Breast epithelium (tissue), 4 donors: ENCODE measurements at regions not wholly inside any gene's neighbourhood (a gene's known extent, or its start where the extent isn't known, plus 50 kb on each side); places are given as distances from the start of the nearest gene placed in this dataset.
"Not testable (repeated sequence)": the region's sequence is repeated elsewhere in the genome, so short reads cannot be mapped to it uniquely, and the experiment has no call there.

Experiments
- DNase-seq, 2 donors: peaks; one replicate each; pipeline ENCODE4 v3.0.0-alpha.2; 2019; ENCODE audit warnings: low spot score in 2 of 2
- H3K27ac ChIP-seq, 2 donors: fragments of 200-600 bp; sonication (generic) in 1 of 2; one replicate each; pipeline ENCODE4 v1.5.1; 2016 to 2019; ENCODE audit warnings: mild to moderate bottlenecking in 1 of 2
- H3K27me3 ChIP-seq, 2 donors: fragments of 200-600 bp; sonication (generic) in 1 of 2; one replicate each; pipeline versions ENCODE4 v1.5.1 to v1.6.0; 2017 to 2019; ENCODE audit warnings: control low read depth in 1 of 2, mild to moderate bottlenecking in 1 of 2
- H3K36me3 ChIP-seq: fragments of 200-600 bp; one replicate; pipeline ENCODE4 v1.5.1; 2019
- H3K4me1 ChIP-seq, 2 donors: fragments of 200-600 bp; sonication (generic); one replicate each; pipeline ENCODE4 v1.5.1; 2016 to 2019; ENCODE audit warnings: control low read depth in 1 of 2
- H3K4me3 ChIP-seq, 3 donors: fragments of 200-600 bp; sonication (generic); 1 replicate in 2 of 3; 2 replicates in 1 of 3; pipeline ENCODE4 v1.5.1; 2016 to 2019; ENCODE audit warnings: mild to moderate bottlenecking in 3 of 3, moderate library complexity in 2 of 3
- H3K9me3 ChIP-seq, 2 donors: fragments of 200-600 bp; sonication (generic) in 1 of 2; one replicate each; pipeline ENCODE4 v1.5.1; 2016 to 2019; ENCODE audit warnings: control low read depth in 1 of 2
- intact Hi-C: fragments of 100-400 bp; cut with DNase I; formaldehyde crosslinking; loops from one replicate; pipeline ENCODE4 v1.15.1; 2023; ENCODE audit warnings: low total_unique reads

DNA sequence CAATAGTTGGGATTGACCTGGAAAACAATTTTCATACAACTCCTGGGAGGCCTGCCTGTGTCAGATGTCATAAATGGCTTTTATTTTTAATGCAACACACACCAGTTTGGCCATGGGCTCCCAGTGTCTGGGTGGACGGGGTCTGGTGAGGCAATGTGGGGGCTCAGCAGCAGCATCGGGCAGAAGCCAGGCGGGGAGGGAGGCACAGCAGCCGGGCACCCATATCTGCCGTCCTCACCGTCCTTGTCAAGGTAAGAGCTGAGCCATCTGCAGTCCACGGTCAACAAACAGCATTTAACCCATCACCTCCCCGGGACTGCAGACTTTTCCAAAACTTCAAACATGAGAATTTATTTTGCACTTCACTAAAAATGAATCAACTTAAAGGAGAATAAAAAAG lies 154.0 kb upstream of the ZNF469 start:
- H3K9me3 ChIP-seq, H3K36me3 ChIP-seq, H3K27me3 ChIP-seq, H3K4me1 ChIP-seq, DNase-seq, H3K27ac ChIP-seq, intact Hi-C loops, H3K4me3 ChIP-seq: not testable (repeated sequence)

- H3K4me1 ChIP-seq, H3K27ac ChIP-seq, H3K27me3 ChIP-seq, H3K9me3 ChIP-seq, intact Hi-C loops, DNase-seq, H3K4me3 ChIP-seq, H3K36me3 ChIP-seq: not testable (repeated sequence)
Observed at GRCh38 chr16:88229710-88230109, 153.0 kb upstream of the ZNF469 start.

DNA sequence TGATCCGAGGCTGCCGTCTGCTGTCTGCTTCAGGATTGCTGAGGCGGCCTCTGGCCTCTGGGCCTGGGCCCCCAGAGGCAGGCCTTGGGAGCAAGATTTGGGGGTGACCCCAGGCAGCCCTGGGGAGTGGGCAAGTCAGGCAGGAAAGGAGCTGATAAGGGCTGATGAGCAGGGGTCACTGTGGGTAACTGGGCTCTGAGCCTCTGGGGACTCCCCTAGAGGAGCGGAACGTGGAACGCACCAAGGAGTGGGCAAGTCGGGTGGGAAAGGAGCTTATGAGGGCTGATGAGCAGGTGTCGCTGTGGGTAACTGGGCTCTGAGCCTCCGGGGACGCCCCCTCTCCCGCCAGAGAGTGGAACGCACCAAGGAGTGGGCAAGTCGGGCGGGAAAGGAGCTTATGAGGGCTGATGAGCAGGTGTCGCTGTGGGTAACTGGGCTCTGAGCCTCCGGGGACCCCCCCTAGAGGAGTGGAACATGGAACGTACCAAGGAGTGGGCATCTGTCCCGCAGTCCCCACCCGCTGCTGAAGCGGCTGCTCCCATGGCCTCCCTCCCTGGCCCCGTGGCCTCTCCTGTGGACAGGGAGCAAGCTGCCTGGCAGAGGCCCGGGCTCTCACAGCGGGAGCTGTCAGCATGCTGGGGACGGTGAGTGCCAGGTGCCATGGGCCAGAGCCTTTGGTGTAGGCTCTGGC lies 152.3 kb upstream of the ZNF469 start:
- H3K27ac ChIP-seq, H3K4me3 ChIP-seq, H3K9me3 ChIP-seq, intact Hi-C loops, H3K27me3 ChIP-seq, DNase-seq, H3K4me1 ChIP-seq, H3K36me3 ChIP-seq: not testable (repeated sequence)

DNA sequence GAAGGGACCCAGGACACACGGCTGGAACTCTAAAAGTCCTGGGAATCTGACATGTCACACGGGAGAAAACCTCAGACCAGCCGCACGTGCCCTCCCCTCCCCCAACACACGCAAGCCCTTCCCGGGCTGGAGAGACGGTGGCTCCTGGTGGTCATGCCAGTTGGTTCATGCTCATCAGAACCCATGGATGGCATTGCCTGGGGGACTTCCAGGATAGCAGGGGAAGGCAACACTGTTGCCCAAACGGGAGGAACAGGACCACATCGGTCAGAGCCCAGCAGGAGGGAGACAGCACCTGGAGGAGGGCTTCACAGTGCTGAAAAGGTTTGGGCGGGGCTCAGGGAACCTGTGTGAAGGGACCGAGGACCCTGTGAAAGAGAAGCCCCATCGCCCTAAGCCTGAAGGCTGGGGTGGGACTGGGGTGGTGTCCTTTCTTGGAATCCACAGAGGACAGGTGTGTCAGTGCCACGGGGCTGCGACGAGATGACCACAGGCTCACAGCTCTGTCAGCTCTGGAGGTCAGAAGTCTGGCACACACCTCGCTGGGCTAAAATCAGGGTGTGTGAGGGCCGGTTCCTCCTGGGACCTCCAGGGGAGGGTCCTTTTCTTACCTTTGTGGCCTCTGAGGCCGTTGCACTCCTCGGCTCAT lies 151.7 kb upstream of the ZNF469 start:
- intact Hi-C loops, H3K4me1 ChIP-seq, H3K36me3 ChIP-seq, H3K27me3 ChIP-seq, H3K4me3 ChIP-seq, H3K27ac ChIP-seq, H3K9me3 ChIP-seq, DNase-seq: not testable (repeated sequence)

DNA sequence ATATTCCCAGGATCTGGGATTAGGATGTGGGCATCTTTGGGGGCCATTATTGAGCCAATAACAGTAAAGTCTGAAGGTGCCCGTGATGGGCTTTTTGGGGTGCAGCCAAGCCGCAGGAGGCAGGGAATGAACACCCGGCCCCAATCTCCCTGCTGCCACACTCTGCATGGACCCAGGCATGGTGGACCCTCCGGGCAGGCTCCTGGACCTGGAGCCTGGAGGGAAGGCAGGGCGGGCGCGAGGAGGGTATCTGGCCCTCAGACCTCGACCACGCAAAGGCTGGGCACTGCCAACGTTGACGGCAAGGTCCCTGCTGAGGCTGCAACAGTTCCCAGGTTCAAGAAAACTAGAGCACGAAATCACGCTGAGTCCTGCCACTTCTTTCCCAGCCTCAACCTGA lies 150.9 kb upstream of the ZNF469 start:
- H3K36me3 ChIP-seq, H3K4me3 ChIP-seq, H3K9me3 ChIP-seq, H3K4me1 ChIP-seq, DNase-seq, intact Hi-C loops, H3K27me3 ChIP-seq, H3K27ac ChIP-seq: not testable (repeated sequence)

- H3K9me3 ChIP-seq, H3K4me1 ChIP-seq, intact Hi-C loops, H3K27me3 ChIP-seq, H3K4me3 ChIP-seq, H3K36me3 ChIP-seq, DNase-seq: not testable (repeated sequence)
- peak overlapping the region; percentile 8 to 39 for H3K27ac ChIP-seq
Observed at GRCh38 chr16:88232401-88233258, 150.1 kb upstream of the ZNF469 start.

- H3K9me3 ChIP-seq, intact Hi-C loops, DNase-seq, H3K36me3 ChIP-seq, H3K27me3 ChIP-seq, H3K4me1 ChIP-seq: not testable (repeated sequence)
- peak overlapping the region; percentile 71 to 93 for H3K27ac ChIP-seq
- peak overlapping the region in 1 of 3 donors; percentile 41 for H3K4me3 ChIP-seq
Observed at GRCh38 chr16:88233621-88234420, 148.9 kb upstream of the ZNF469 start.

DNA sequence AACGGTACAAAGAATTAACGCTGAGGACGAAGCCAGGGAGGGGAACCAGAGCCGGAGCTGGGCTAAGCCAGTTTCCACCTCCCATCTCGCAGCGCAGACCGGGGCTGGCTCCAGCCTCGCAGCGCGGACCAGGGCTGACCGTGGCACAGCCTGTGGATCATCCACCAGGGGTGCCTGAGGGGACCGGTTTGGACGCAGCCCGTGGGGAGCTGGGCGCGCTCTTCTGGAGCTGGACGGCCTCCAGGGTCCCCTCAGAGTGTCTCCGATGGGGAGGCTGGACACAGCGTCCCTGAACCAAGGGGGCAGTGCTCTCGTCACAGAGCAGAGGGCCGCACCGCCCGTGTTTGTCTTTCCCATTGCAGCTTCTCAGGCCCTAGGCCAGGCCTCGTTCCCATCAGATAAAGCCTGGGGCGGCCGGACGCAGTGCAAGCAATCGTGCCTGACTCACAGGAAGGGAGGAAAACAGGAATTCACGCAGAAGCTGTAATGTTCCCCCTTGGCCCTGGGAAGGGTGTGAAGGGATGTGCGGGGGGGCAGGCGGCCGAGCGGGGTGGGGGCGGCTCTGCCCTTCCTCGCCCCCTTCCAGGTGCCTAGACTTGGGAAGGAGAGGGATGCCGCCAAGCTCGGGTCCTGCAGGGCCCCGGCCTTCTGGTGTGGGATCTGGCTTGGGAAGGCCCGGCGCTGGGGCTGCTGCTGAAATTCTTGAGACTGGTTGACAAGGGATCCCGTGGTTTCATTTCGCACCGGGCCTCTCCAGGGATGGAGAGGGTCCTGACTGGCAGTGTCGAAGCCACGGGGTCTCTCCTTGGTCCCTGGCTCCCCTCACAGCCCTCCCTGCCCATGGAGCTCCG lies 148.1 kb upstream of the ZNF469 start:
- H3K4me1 ChIP-seq, H3K9me3 ChIP-seq, H3K27me3 ChIP-seq, intact Hi-C loops, DNase-seq, H3K36me3 ChIP-seq: not testable (repeated sequence)
- peak overlapping the region; percentile 71 to 93 for H3K27ac ChIP-seq
- H3K4me3 ChIP-seq: peak overlapping the region in 1 of 3 donors; percentile 41

DNA sequence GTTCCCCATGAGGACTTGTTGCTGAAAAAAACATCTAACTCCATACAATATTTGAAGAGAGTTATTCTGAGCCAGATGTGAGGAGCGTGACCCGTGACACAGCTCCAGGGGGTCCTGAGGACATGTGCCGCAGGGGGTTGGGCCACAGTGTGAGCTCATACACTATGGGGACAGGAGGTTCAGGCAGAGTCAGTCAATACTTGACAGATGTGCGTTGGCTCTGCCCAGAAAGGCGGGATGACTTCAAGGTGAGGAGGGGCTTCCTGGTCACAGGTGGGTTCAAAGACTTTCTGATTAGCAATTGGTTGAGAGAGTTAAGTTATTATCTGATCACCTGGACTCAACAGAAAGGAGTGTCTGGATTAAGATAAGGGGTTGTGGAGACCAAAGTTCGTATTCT lies 147.1 kb upstream of the ZNF469 start:
- H3K27me3 ChIP-seq, H3K9me3 ChIP-seq, H3K36me3 ChIP-seq, H3K4me3 ChIP-seq, H3K4me1 ChIP-seq, intact Hi-C loops, DNase-seq: not testable (repeated sequence)
- H3K27ac ChIP-seq: peak overlapping the region in 1 of 2 donors; percentile 71

DNA sequence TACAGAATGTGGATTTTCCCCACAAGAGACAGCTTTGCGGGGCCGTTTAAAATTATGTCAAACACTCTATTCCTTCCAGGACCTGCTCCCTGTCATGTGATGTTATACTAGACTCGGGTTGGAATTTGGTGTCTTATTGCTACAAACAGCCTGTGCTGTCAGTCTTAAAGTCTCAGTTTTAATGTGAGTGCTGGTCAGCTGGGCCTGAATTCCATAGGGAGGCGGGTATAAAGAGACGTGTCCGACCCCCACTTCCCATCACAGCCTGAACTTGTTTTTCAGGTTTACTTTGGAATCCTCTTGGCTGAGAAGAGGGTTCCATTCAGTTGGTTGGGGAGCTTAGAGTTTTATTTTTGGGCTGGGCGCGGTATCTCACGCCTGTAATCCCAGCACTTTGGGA lies 146.5 kb upstream of the ZNF469 start:
- intact Hi-C loops, H3K4me1 ChIP-seq, H3K36me3 ChIP-seq, H3K4me3 ChIP-seq, H3K27me3 ChIP-seq, DNase-seq, H3K9me3 ChIP-seq: not testable (repeated sequence)
- H3K27ac ChIP-seq: peak overlapping the region; percentile 25 to 52

GRCh38 chr16:88237314-88237713 lies 145.4 kb upstream of the ZNF469 start:
- not testable (repeated sequence) for H3K27ac ChIP-seq

GRCh38 chr16:88237761-88238415 lies 144.9 kb upstream of the ZNF469 start:
- H3K9me3 ChIP-seq: not testable (repeated sequence)
- peak overlapping the region; percentile 56 to 76 for H3K27ac ChIP-seq

More at GRCh38 chr16:88237314-88237713, 145.4 kb upstream of the ZNF469 start:
- DNase-seq, H3K27me3 ChIP-seq, intact Hi-C loops, H3K4me3 ChIP-seq, H3K9me3 ChIP-seq, H3K4me1 ChIP-seq, H3K36me3 ChIP-seq: not testable (repeated sequence)

More at GRCh38 chr16:88237761-88238415, 144.9 kb upstream of the ZNF469 start:
- H3K27me3 ChIP-seq, H3K4me3 ChIP-seq, intact Hi-C loops, DNase-seq, H3K36me3 ChIP-seq, H3K4me1 ChIP-seq: not testable (repeated sequence)
